Liver (tissue), 3 donors: ENCODE measurements at regions not wholly inside any gene's neighbourhood (a gene's known extent, or its start where the extent isn't known, plus 50 kb on each side); places are given as distances from the start of the nearest gene placed in this dataset.

Source experiments
- ATF3 ChIP-seq: IDR thresholded peaks from 2 replicates; pipeline ENCODE4 v1.6.1; 2016; ENCODE audit warnings: antibody characterized with exemption
- CTCF ChIP-seq: fragments of 150-350 bp; IDR thresholded peaks from 2 replicates; pipeline ENCODE4 v1.5.1; 2017; ENCODE audit warnings: improper control_type of control experiment, low read depth, low read length; ENCODE audit not compliant: missing input control
- JUND ChIP-seq, 2 donors: IDR thresholded peaks; 2 replicates each; pipeline ENCODE4 v1.6.1; 2016; ENCODE audit warnings: antibody characterized with exemption in 2 of 2
- TF ChIP-seq, protein P1 (sequence below): IDR thresholded peaks from 2 replicates; pipeline ENCODE4 v1.6.1; 2016; ENCODE audit warnings: antibody characterized with exemption
- donor health status: healthy.
- donor health status: healthy.

- TF ChIP-seq CTCF (no peak), ATF3 (no peak), JUND (IDR thresholded peaks at IDR 0.05) (no peak)
- TF ChIP-seq, protein P1, sequence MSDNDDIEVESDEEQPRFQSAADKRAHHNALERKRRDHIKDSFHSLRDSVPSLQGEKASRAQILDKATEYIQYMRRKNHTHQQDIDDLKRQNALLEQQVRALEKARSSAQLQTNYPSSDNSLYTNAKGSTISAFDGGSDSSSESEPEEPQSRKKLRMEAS: no peak
These were observed 121.8 kb downstream of the SPCS3 start for GRCh38 chr4:176441594-176441993.
